Glutamatergic neuron (in vitro differentiated cells): ENCODE measurements at regions not wholly inside any gene's neighbourhood (a gene's known extent, or its start where the extent isn't known, plus 50 kb on each side); places are given as distances from the start of the nearest gene placed in this dataset.

Experiments used
- DNase-seq: peaks from one replicate; pipeline ENCODE4 v3.0.0; 2022
- H3K27ac Mint-ChIP-seq: one replicate; pipeline ENCODE4 v1.8.0; 2020; ENCODE audit warnings: mild to moderate bottlenecking, mixed read lengths, inconsistent platforms; ENCODE audit not compliant: unreplicated experiment
- H3K27me3 Mint-ChIP-seq: one replicate; pipeline ENCODE4 v1.8.0; 2020; ENCODE audit warnings: mild to moderate bottlenecking, moderate library complexity, mixed read lengths, inconsistent platforms; ENCODE audit not compliant: unreplicated experiment
- H3K36me3 Mint-ChIP-seq: one replicate; pipeline ENCODE4 v1.8.0; 2020; ENCODE audit warnings: mild to moderate bottlenecking, mixed read lengths, inconsistent platforms; ENCODE audit not compliant: unreplicated experiment
- H3K4me1 Mint-ChIP-seq: one replicate; pipeline ENCODE4 v1.8.0; 2020; ENCODE audit warnings: mild to moderate bottlenecking, low read depth, mixed read lengths, inconsistent platforms; ENCODE audit not compliant: unreplicated experiment
- H3K4me3 Mint-ChIP-seq: one replicate; pipeline ENCODE4 v1.8.0; 2020; ENCODE audit warnings: mild to moderate bottlenecking, mixed read lengths, inconsistent platforms; ENCODE audit not compliant: unreplicated experiment
- H3K9me3 Mint-ChIP-seq: one replicate; pipeline ENCODE4 v1.8.0; 2020; ENCODE audit warnings: mild to moderate bottlenecking, moderate library complexity, mixed read lengths, inconsistent platforms; ENCODE audit not compliant: unreplicated experiment
- CTCF ChIP-seq: fragments of 200-600 bp; sonication (generic); IDR thresholded peaks from one replicate; pipeline ENCODE4 v1.5.0; 2021; ENCODE audit not compliant: partially characterized antibody, unreplicated experiment

GRCh38 chr3:181782306-181782954, 70.7 kb downstream of the SOX2 start:
- DNase-seq = no peak
- no peaks in the 10 kb centered on the region for H3K9me3 Mint-ChIP-seq
- H3K36me3 Mint-ChIP-seq = no peaks in the 10 kb centered on the region
- no peak for TF ChIP-seq CTCF
- H3K27me3 Mint-ChIP-seq = no peaks in the 10 kb centered on the region
- peaks cover 2% of the 10 kb centered on the region for H3K4me1 Mint-ChIP-seq
- H3K27ac Mint-ChIP-seq = no peak overlapping the region
- no peak overlapping the region for H3K4me3 Mint-ChIP-seq

DNA sequence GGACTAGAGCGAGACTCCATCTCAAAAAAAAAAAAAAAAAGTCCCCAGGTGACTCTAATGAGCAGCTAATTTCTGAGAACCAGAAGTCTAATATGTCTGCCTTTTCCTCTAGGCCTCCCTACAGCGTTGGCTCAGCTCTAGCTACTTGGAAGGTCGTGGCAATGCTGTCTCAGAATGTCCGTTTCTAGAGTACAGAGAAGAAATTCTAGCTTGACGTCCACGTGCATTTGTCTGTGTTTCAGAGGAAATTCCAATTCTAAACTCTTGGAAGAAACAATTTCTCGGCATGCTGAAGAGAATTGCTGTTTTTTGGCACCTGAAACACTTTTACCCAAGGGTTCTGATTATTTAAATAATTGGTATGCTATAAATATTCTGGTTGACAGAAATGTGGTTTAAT, 78.8 kb downstream of the SOX2 start:
- Mint-ChIP-seq H3K27me3 (no peaks in the 10 kb centered on the region), H3K9me3 (no peaks in the 10 kb centered on the region), H3K4me1 (no peaks in the 10 kb centered on the region), H3K27ac (no peak overlapping the region), H3K36me3 (no peaks in the 10 kb centered on the region), H3K4me3 (no peak overlapping the region)
- DNase-seq = no peak
- TF ChIP-seq CTCF = no peak

- Mint-ChIP-seq H3K27me3 (no peaks in the 10 kb centered on the region), H3K27ac (no peak overlapping the region), H3K4me3 (no peak overlapping the region), H3K4me1 (no peaks in the 10 kb centered on the region), H3K36me3 (no peaks in the 10 kb centered on the region), H3K9me3 (no peaks in the 10 kb centered on the region)
- TF ChIP-seq CTCF = no peak
- no peak for DNase-seq
Observed at GRCh38 chr3:181791056-181791955, 79.6 kb downstream of the SOX2 start.

GRCh38 chr3:181793006-181793405, 81.3 kb downstream of the SOX2 start:
- H3K4me3 Mint-ChIP-seq = no peak overlapping the region
- H3K36me3 Mint-ChIP-seq = no peaks in the 10 kb centered on the region
- no peaks in the 10 kb centered on the region for H3K4me1 Mint-ChIP-seq
- no peaks in the 10 kb centered on the region for H3K27me3 Mint-ChIP-seq
- no peak for TF ChIP-seq CTCF
- no peak overlapping the region for H3K27ac Mint-ChIP-seq
- no peak for DNase-seq
- H3K9me3 Mint-ChIP-seq = no peaks in the 10 kb centered on the region

- Mint-ChIP-seq H3K4me3 (no peak overlapping the region), H3K4me1 (no peaks in the 10 kb centered on the region), H3K9me3 (no peaks in the 10 kb centered on the region), H3K27ac (no peak overlapping the region), H3K27me3 (no peaks in the 10 kb centered on the region), H3K36me3 (no peaks in the 10 kb centered on the region)
- TF ChIP-seq CTCF = no peak
- DNase-seq = no peak
Observed at GRCh38 chr3:181794011-181794790, 82.5 kb downstream of the SOX2 start.
